ENCODE measurements at regions not wholly inside any gene's neighbourhood (a gene's known extent, or its start where the extent isn't known, plus 50 kb on each side); places are given as distances from the start of the nearest gene placed in this dataset.
"Not testable (repeated sequence)": the region's sequence is repeated elsewhere in the genome, so short reads cannot be mapped to it uniquely, and the experiment has no call there.

GRCh38 chr5:85556464-85556863, 1061.3 kb upstream of the COX7C start:
- no peak for DNase-seq

GRCh38 chr5:85576666-85577065, 1041.1 kb upstream of the COX7C start:
- DNase-seq: no peak

DNA sequence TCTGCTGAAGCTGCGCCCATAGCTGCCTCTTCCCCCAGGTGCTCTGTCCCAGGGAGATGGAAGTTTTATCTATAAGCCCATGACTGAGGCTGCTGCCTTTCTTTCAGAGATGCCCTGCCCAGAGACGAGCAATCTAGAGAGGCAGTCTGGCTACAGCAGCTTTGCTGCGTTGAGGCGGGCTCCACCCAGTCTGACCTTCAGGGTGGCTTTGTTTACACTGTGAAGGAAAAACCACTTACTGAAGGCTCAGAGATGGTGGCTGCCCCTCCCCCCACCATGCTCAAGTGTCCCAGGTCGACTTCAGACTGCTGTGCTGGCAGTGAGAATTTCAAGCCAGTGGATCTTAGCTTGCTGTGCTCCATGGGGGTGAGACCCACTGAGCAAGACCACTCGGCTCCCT, 1029.9 kb upstream of the COX7C start:
- not testable (repeated sequence) for DNase-seq

GRCh38 chr5:85588268-85588667, 1029.5 kb upstream of the COX7C start:
- not testable (repeated sequence) for DNase-seq

GRCh38 chr5:85590764-85591163, 1027.0 kb upstream of the COX7C start:
- no peak for DNase-seq

DNA sequence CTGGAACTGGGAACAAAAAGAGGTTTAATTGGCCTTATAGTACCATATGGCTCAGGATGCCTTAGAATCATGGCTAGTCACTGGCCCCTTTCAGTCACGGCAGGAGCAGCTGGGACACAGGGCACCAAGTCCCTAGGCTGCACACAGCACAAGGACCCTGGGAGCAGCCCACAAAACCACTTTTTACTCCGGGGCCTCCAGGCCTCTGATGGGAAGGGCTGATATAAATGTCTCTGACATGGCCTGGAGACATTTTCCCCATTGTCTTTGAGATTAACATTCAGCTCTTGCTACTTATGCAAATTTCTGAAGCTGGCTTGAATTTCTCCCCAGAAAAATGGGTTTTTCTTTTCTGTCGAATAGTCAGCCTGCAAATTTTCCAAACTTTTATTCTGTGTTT, 1026.4 kb upstream of the COX7C start:
- DNase-seq: no peak

DNA sequence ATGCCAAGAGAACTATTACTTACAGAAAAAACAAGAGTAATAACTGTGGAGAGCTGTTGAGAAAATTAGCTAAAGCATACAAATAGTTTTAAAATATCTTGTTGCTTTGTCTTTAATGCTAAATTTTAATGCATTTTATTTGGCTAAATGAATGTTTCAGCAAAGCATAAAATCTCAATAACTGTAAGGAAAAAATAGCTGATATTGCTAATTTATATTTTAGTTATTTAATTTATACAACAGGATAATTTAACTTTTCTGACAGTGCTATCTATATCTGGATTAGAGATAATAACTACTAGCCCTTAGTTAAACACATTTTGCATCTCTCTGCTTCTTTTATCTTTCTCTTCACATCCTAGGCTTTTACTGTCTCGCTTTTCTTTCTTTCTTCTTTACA, 1014.9 kb upstream of the COX7C start:
- DNase-seq: no peak

DNA sequence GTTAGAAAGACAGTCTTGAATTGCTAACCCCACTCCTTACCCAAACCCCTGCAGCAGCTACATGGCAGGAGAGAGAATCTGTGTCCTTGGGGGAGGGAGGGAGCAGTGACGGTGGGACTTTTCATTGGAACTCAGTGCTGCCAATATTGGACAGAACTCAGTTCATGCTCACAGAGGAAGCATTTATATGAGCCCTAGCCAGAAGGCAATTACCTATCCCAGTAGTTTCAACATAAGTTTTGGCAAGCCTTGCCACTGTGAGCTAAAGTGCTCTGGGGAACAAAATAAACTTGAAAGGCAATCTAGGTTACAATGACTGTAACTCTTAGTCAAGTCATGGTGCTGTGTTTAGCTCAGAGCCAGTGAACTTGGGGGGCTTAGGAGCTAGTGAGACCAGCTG, 1013.4 kb upstream of the COX7C start:
- no peak for DNase-seq

- DNase-seq: no peak
Measured at GRCh38 chr5:85604786-85605185, 1013.0 kb upstream of the COX7C start.

GRCh38 chr5:85605381-85605780, 1012.4 kb upstream of the COX7C start:
- DNase-seq: no peak

DNA sequence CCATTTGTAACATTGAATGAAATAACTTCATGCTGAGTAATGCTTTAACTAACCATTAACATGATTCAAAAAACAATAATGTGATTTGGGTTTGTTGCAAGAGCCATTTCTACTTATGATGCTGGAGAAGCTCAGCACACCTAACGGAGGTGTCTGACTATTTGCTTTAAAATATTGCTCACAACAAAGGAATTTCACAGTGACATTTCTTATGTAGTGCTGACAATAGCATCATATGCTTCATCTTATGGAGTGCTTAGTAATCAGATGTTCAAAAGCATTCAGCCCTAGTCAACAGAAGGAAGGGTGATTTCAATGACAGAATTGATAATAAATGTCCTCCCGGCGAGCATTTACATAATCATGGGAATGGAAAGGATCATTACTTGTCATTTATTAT, 1003.3 kb upstream of the COX7C start:
- no peak for DNase-seq

GRCh38 chr5:85621668-85622067, 996.1 kb upstream of the COX7C start:
- DNase-seq: no peak

DNA sequence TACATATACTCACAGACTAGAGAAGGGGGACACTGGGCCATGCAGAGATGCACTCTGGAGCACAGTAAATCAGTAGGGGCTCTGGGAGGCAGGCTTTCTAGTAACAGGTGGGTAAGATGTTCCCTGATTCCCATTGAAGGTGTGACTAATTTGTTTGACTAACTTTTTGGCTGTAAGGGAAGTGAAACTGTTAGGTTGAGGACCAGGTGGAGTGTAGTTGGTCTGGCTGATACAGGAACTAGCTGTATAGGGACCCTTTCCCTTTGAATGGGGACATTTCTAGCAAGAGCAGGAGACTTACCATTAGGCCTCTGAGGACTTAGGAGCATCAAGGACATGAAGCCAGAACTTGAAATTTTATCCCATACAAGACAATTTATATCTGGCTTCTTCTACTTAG, 989.6 kb upstream of the COX7C start:
- no peak for DNase-seq

GRCh38 chr5:85638495-85639125, 979.1 kb upstream of the COX7C start:
- DNase-seq: not testable (repeated sequence)

DNA sequence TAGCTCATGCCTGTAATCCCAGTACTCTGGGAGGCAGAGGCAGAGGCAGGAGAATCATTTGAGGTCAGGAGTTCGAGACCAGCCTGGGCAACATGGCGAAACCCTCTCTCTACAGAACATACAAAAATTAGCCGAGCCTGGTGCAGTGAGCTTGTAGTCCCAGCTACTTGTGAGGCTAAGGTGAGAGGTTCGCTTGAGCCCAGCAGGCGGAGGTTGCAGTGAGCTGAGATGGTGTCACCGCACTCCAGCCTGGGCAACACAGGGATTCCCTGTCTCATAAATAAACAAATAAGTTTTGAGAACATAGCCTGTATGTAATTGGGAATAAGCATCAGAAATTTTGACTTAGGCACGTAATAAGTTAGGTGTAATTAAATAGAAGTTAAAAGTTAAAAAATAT, 971.7 kb upstream of the COX7C start:
- no peak for DNase-seq

DNA sequence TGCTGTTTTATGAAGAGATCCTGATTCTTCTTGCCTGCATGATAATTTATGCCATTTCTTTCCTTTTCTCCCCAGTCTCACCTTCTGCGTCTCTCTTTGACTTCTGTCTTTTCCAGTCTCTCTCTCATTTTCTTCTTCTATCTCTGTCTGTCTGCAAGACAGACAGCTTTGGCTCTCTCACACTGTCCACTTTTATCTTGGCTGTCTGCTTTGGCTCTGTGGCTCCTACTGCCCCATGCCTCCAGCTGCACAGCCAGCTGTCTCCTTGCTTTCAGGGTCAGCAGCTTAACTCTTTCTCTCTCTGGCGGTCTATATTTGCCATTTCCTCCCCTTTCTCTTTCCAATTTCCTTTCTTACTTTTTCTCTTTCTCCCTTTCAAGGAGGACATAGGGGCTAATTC, 971.1 kb upstream of the COX7C start:
- no peak for DNase-seq

DNA sequence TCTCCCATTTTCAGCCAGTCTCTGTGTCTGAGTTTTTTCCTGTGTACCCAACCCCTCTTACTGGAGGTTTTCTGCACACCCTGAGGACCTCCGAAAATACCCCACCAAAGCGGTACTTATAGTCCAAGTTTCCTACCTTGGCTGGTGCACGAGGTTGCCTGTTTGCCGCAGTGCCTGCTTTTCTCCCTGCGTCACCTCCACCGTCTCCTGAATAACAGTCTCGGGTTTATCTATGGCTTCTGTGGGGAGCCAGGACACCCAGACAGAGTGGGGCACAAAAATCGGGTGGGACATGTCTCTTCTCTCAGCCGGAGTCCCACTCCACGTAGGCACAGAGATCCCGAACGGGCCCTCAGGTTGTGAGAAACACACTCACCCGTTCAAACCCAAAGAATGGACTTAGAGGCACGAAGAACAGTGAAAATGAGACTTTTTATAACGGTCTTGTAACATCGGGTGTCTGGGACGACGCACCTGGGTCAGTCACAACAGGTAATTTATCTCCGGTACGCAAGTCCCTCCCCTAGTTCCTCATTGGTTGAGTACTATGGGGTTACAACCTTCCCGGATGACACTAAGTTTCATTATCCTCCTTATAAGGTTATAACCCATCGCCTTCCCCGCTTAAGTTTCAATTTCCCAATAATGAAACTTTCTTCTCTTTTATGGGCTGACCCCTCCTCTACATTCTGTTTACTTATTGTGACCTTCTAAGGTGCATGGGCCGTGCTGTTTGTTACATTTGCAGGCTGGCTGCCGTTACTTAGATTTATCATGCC, 970.2 kb upstream of the COX7C start:
- DNase-seq: no peak

DNA sequence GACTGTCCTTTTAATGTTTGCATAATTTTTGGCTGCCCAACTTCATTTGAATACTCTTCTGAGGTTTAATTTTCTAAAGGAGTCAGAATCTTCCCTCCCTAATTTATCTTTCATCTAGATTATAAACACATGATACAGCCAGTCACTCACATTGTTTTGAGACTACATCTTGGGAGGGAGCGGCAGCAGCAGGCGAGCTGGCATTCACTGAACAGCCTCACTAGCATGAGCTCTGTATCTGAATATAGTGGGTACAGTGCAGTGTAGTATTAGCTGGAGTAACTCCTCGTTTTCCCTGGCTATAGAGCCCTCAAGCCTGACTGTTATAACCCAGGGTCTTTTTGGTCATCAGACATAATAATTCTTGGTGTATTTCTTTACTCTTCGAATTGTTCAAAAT, 969.2 kb upstream of the COX7C start:
- no peak for DNase-seq

- no peak for DNase-seq
Measured at GRCh38 chr5:85651731-85652130, 966.0 kb upstream of the COX7C start.

GRCh38 chr5:85654144-85654543, 963.6 kb upstream of the COX7C start:
- not testable (repeated sequence) for DNase-seq

GRCh38 chr5:85656050-85656449, 961.7 kb upstream of the COX7C start:
- DNase-seq: no peak

DNA sequence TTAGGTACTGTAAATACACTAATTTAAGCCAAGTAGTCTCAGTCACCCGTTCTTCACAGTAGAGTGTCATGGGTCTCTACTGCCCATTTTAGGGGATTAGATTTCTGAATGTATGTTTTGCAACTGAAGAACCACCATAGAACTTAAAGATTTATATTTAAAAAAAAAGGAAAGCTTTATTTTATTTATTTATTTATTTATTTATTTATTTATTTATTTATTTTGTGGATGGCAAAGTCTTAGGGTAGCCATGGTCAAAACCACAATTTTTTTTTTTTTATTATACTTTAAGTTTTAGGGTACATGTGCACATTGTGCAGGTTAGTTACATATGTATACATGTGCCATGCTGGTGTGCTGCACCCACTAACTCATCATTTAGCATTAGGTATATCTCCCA, 960.4 kb upstream of the COX7C start:
- not testable (repeated sequence) for DNase-seq

GRCh38 chr5:85662969-85663707, 954.6 kb upstream of the COX7C start:
- not testable (repeated sequence) for DNase-seq

DNA sequence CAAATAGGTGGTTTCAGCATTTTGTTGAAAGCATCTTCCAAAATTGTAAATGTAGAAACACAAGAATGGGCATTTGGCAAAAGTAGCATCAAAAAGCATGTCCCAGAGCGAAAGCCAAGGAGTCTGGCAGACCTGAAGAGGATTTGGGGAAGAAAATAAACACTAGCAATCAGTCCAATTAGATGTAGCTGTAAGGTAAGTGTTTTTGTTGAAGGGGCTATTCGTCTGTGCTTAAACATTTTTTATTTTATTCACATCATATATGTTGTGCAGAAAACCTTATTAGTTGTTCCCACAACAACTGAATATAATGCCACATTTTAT, 954.1 kb upstream of the COX7C start:
- no peak for DNase-seq
